GM18868 (cell line): ENCODE measurements at regions not wholly inside any gene's neighbourhood (a gene's known extent, or its start where the extent isn't known, plus 50 kb on each side); places are given as distances from the start of the nearest gene placed in this dataset.

ENCODE experiments used
- ATAC-seq: cut with Tn5 transposase; IDR thresholded peaks from one replicate; pipeline ENCODE4 v1.9.1; 2021; ENCODE audit warnings: mild to moderate bottlenecking, moderate library complexity; ENCODE audit not compliant: unreplicated experiment

DNA sequence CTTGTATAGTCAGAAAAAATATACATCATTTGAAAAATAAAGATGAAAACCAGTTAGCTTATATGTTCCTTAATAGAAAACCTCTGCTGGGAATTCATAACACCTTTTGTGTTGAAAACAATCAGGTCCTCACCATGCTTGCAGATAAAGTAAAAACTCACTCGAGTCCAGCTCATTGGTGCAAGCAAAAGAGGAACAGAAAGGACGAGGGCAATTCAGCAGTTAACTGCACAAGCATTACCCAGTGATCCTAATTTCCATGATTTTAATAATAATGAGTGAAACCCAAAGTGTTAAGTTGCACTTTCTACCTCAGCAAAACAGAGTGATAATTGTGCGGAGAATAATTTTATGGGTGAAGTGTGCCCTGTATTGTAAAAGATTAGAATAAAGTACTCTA lies 839.9 kb downstream of the BCL11A start:
- ATAC-seq, result peak; percentile 62

DNA sequence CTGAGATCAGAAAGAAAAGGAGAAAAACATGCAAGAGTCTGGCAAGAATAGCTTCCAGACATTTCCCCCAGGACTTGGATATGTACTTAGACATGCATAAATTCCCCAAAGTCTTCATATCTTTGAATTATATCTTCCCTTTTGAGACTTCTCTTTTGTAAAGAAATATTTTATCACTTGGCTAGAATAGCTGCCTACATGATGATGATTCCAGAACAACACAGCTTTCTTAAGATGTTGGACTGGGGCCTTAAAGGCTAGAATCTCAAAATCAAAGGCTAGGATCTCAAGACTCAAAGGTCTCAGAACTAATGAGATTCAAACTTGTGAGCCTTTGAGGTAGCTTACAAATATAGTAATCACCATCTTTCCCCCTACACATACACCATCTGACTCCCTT lies 842.3 kb downstream of the BCL11A start:
- no peak for ATAC-seq

DNA sequence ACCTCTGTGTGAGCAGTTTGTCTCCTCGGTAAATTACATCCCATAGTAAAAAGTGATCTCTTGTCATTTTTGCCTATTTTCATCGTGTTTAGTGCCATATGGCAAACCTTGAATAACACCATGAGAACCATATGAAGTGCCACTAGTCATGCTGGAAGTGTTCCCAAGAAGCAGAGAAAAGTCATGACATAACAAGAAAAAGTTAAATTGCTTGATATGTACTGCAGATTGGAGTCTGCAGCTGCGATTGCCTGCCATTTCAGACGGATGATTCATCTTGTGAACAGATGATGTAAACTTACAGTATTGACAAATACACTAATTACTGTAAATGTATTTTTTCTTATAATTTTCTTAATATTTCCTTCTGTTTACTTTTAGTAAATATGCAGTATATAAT lies 846.7 kb downstream of the BCL11A start:
- ATAC-seq, result no peak

DNA sequence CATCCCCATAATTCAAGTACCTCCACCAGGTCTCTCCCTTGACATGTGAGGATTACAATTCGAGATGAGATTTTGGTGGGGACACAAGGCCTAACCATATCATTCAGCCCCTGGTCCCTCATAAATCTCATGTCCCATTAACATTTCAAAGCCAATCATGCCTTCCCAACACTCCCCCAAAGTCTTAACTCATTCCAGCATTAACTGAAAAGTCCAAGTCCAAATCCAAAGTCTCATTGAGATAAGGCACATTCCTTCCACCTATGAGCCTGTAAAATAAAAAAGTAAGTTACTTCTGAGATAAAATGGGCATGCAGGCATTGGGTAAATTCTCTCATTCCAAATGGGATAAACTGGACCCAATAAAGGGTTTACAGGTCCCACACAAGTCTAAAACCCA lies 849.7 kb downstream of the BCL11A start:
- ATAC-seq, result no peak

DNA sequence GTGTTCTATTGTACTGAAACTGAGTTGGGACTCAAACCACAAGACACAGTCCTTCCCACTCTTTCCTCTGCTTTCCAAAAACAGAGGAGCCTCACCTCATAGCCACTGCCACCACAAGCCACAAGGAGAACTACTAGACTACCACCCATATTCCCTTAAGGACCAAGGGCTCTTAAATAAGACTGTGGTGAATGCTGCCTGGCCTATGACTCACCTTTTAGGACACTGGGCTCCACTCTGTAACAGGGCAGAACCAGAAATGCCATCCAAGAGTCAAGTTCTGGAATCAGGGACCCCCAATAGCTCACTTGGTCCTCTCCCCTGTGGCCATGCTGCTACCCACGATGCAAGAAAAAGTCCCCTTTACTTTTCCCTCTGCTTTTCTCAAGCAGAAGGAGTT lies 851.4 kb downstream of the BCL11A start:
- no peak for ATAC-seq

DNA sequence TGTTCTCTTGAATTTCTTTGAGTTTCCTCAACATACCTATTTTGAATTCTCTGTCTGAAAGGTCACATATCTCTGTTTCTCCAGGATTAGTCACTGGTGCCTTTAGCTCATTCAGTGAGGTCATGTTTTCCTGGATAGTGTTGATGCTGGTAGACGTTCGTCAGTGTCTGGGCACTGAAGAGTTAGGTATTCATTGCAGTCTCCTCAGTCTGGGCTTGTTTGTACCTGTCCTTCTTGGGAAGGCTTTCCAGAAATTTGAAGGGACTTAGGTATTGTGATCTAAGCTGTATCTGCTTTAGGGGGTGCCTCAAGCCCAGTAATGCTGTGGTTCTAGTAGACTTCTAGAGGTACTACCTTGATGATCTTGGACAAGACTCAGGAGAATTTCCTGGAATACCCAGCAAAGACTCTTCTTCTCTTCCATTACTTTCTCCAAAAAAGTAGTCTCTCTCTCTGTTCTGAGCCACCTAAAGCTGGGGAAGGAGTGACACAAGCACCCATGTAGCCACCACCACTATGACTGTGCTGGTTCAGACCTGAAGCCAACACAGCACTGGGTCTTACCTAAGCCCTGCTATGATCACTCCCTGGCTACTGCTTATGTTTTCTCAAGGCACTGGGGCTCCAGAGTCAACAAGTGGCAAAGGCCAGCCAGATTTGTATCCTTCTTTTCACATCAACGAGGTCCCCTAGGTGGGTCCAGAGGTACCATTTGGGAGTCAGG lies 852.0 kb downstream of the BCL11A start:
- ATAC-seq, result no peak

DNA sequence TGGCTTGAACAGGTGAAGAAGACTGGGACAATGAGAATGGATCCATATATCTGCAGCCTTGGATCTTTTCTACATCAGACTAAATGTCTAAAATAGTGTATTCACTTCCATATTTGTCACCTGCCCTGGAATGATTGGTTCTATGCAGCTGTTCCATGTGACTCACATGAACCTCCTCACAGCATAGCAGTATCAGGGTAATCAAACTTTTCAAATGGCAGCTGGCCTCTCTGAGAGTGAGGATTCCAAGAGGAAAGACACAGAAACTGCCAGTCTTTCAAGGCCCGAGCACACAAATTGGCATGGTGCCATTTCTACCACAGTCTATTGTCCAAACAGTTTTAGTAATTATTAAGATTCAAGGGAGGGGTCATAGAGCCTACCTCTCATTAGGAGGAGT lies 859.3 kb downstream of the BCL11A start:
- no peak for ATAC-seq

DNA sequence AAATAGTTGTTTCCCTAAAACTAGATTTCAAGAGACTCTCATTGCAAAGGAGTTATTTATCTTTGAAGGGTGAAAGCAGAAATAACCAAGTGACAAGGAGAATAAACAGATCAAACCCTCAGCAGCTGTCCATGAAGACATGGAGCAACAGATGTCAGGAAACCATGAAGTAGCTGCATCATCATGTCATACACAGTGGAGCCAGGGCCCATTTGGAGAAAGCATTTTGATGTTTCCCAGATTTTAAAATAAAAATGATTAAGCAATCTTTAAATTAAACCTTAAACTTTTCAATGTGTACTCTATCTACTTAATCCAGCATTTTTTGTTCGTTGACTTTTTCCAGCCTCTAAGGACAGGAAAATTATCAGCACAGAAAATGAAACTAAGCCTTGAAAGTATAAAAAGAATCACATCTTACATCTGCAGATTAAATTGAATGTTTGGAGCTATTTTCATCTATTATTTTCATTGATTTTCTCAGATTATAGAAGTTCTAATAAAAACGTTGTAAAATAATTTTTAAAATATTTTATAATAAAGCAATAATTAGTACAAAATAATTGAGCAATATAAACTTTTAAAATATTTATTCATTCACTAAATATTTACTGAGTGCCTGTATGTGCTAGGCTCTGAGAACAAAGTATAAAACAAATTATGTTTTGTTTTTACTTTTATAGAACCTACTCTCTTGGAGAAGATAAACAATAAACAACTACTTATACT lies 860.1 kb downstream of the BCL11A start:
- no peak for ATAC-seq

DNA sequence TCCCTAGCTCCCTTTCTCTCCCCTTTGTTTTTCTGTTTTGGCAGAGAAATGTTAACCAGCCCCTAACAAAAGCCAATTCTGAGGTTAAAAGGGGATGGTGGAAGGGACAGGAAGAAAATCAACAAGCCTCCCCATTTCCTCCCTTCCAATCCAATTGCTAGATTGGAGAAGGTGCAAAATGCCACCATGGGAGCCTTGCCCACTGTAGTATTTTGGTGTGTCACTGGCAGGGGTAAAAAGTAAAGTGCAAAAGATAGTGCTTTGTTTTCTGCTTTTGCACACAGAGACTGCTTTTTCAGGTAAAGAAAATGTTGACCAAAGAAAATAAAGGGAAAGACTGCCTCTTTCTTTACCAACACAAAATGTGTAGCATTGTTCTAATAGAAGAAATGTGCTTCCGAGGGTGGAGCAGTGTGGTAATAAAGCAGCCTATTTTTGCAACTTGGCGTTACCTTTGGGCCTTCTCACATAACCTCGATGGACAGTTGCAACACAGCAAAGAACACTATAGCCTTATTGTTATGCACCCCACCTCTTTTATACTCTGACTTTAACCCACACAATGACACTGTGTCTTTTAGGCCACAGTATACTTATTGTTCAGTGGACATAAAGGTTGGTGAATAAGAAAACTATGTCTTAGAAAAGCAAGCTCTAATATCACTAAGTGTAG lies 861.8 kb downstream of the BCL11A start:
- no peak for ATAC-seq

DNA sequence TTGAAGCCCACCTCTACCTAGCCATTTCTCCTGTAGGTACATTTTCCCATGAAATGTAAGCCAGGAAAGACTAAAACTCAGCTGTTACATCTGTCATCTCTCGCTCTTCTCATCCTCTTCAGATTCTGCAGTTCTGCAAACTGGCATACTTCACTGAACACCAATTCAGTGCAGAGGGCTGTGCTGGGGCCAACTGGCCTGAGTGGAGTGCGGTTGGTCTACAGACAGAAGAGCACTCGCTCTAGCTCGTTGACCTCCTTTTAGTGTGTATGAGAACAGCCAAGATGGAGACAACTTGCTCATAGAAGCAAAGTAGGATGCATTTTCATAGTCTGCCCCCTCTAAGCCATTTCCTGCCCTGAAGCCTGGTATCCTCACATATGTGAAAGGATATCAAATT lies 862.6 kb downstream of the BCL11A start:
- ATAC-seq, result no peak

DNA sequence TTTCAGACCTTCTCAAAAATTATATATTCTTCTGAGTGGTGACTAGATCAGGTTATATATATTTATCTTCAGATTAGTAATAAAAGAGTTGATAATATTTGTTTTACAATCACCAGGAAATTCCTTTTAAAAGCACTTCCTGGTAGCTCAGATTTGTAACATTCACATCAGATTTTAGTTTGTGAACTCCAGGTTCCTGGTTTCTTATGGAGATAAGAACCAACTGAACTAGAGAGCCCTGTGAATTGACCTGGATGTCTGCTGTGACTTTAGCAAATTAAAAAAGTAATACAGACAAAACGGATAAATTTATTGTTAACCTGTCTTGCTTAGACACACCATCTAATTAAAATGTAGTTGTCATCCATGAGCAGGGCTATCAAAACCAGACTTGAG lies 868.7 kb downstream of the BCL11A start:
- ATAC-seq, result no peak

DNA sequence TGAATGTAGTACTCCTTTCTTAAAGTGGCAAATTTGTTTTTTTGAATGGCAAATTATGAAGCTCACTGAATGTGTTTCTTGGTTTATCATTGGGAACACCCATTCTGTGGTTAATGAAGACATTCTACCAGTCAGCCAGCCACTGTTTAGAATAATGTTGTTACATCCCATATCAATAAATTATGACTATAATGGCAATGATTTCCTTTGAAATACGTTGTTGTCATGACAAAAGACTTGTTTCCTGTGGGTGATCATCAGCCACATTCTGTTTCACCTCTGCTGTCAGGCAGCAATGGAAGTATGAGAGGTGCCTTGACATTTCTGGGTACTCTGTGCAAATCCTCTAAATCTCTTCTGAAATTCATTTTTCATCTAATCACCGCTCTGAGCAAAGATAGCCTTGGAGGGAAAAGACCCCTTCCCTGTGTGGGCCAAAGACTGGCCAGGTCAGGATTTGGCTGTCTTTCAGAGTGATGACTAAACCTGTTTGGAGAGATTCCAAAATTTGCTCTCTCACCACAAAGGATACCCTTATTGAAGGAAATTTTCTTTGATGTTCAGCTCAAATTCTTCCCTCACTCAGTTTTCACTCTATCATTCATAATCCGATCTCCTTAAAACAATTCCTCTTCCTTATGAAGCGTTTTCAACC lies 869.2 kb downstream of the BCL11A start:
- ATAC-seq, result no peak

DNA sequence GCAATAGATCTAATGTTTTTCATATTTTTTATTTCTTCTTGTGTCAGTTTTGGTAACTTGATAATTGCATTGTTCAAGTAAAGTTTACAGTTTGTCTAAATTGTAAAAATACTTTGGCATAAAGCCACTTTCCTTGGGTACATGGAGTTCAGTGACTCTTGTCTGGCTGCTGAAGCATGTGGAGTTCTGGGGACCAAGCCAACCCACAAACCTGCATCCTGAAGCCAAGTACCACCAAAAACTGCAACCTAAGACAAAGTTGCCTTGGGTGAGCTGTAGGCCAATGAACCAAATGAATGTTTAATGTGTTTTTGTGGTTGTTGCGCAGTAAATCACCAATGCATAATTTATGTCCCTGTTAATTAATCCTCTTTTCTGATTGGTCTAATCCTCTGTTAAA lies 872.6 kb downstream of the BCL11A start:
- ATAC-seq, result no peak

DNA sequence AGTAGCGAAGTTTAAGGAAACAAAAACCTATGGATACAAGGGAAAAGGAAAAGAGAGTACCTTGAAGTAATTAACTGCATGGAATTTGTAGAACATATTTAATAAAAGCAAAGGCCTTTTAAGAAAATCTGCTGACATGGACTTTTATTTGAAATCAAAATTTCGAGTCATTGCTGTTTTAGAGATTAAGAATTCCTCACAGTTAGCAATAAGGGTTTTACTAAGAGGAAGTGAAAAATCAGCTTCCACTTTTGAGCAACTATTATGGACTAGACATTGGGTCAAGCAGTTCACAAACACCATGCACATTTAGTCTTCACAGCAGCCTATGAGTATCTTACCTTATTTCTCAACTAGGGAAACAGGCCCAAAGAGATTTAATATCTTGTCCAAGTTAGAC lies 876.3 kb downstream of the BCL11A start:
- no peak for ATAC-seq

DNA sequence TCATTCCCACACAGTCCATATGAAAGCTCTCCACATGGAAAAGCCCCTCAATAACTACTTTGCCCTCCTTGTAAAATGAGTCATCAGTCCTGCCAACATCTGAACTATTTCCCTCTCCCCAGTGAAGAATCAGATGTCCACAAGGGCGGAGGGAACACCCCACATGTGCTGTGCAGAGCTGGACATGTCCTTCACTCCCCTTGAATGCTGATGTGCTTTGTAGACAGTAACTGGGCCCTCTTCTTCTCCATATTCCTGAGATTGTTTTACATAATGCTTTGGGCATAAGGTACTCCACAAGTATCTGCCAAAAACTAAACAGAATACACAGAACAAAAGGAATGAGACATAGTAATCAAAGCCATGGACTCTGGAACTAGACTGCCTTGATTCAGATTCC lies 879.4 kb downstream of the BCL11A start:
- ATAC-seq, result no peak

DNA sequence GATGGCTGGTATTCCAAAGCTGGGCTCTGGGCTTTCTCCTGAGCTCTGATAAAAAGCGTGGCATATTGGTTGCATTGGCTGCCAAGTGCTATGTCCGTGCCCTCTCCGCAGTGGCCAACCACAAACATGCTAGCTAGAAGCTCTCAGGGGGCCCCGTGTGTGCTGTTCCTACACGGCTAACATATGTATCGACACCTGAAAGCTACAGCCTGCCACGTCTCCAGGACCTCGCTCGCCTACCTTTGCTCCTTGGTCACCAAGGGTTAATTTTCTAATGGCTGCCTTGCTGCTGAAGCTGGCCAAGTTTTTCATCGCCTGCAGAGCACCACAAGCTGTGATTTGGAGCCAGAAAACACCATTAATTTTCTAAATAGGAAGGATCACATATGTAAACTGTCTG lies 888.4 kb downstream of the BCL11A start:
- no peak for ATAC-seq

DNA sequence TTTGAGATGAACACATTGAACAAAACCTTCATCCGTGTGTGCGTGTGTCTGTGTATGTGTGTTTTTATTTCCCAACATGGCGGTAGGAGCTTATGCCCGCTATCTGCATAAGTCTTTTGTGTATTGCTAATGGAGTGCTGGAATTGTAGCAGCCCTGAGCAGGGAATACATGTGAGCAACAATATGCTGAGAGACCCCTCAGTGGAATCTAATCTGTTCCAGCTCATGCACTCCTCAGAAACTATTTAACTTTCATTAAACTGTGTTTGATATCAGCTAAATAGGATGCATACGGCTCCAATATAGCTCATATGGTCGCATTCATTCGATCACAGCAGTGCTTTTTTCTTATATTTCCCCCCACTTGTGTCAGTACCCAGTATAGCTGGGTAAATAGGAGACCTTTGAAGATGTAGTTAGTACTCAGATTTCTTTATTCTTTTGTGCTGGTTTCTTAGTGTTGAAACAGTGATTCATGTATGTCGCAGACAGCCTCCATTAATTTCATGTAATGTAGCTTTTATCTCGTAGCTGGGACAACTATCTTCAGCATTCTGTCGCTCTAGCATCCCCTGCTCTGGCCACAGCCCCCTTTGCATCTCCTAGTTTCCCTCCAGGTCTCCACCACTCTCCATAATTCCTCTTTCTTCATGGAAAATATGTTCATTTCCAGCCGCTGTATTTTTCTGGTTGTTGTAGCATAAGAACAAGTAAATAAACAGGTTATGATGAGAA lies 891.2 kb downstream of the BCL11A start:
- ATAC-seq, result no peak

DNA sequence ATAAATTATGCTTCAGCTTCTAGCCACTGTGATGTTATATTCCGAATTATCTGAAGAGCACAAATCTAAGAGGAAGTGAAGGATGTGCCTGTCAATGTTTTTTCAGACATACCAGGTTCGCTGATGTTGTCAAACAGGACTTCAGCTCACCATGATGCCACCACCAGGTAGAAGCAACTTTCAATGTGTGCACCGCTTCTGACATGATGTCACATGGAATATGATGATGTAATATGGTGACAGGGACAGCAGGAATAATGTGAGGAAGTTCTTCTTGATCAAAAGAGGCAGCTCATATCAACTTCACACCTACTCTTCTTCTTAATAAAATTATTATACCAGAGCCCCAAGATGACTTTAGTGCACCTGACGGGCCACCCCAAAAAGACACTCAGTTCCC lies 893.2 kb downstream of the BCL11A start:
- ATAC-seq, result no peak

DNA sequence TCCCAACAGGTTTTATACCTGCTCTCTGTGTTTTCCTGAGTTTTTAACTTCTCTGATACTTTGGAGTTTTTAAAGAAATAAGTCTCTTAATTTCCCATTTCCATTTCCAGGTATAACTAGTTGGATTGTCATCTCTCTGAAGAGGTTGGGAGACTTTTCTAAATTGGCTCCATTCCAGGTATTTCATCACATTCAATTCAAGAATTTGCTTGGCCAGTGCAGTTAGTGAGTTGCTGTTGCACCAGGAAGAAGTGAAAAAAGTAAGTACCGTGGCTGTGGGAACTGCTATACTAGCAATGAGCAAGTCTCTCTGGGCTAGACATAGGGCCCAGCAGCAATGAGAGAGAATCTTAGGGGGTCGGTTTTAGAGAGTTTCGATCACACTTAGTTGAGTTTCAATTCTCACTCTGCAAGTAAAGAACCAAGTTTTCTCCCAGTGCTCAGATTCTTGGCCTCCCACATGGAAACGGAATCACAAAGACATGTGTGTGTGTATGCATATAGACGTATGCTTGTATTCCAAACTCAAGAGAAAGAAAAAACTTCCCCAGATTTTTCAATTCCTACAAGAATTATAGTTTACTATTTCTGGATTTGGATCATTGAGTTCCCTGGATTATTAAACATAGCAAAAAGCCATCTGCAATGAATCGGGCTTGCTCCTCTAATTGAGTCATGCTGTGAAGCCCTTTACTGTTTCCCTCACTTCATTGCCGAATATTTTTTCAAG lies 894.4 kb downstream of the BCL11A start:
- no peak for ATAC-seq

DNA sequence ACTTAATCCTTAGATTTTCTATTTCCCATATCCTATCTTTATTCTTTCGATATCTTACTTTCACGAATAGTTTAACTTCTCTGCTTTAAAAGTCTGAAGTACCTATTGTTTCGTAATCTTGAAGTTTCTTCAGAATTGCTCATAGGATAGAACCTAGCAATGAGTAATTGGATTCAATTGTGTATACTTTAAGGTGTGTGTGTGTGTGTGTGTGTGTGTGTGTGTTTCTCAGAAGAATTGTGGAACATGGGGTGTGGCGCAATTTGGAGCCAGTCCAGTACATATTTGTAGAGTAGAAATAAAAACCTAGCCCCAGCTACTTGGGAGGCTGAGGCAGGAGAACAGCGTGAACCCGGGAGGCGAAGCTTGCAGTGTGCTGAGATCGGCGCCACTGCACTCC lies 897.6 kb downstream of the BCL11A start:
- ATAC-seq, result no peak
